ENCODE measurements at regions not wholly inside any gene's neighbourhood (a gene's known extent, or its start where the extent isn't known, plus 50 kb on each side); places are given as distances from the start of the nearest gene placed in this dataset.

DNA sequence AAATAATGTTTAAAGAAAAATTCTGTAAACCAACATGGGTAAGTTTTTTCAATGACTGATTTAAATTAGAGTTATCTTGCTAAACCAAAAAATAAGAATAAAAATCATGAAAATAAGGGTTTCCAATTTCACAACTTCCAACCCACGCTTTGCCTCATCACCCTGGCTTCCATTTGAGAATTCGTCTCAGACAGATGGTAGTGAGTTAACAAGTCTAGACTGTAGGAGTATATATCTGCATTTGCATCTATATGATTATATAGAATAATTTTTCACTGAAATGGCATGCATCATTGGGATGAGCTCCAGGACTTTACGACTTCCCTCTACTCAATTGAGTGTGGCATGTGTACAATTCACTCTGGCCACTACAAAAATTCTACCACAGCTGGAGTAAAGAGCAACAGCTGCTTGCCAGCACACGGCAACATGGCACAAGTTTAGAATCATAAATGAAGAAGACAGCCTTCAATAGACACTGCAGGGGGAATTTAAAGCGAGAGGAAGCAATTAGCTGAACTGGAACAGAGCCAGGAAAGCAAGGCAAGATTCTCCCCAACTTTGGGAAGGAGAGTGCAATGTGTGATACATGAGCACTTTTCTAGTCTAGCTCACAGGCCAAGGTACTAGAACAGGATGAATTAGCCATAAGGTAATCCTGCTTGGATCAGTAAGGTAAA lies 1673.5 kb upstream of the CELF4 start:
- TF ChIP-seq, protein P1, sequence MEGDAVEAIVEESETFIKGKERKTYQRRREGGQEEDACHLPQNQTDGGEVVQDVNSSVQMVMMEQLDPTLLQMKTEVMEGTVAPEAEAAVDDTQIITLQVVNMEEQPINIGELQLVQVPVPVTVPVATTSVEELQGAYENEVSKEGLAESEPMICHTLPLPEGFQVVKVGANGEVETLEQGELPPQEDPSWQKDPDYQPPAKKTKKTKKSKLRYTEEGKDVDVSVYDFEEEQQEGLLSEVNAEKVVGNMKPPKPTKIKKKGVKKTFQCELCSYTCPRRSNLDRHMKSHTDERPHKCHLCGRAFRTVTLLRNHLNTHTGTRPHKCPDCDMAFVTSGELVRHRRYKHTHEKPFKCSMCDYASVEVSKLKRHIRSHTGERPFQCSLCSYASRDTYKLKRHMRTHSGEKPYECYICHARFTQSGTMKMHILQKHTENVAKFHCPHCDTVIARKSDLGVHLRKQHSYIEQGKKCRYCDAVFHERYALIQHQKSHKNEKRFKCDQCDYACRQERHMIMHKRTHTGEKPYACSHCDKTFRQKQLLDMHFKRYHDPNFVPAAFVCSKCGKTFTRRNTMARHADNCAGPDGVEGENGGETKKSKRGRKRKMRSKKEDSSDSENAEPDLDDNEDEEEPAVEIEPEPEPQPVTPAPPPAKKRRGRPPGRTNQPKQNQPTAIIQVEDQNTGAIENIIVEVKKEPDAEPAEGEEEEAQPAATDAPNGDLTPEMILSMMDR (IDR thresholded peaks at IDR 0.05) = no peak
- no peak for TF ChIP-seq POLR2A (IDR thresholded peaks at IDR 0.05)

All from testis (tissue), 2 donors.